Activated B cell treated with CpG ODN at 0.5 μM for 24 hours (primary cell): ENCODE measurements at regions not wholly inside any gene's neighbourhood (a gene's known extent, or its start where the extent isn't known, plus 50 kb on each side); places are given as distances from the start of the nearest gene placed in this dataset.

Experiments
- ATAC-seq: fragments of 200-7000 bp; cut with Tn5 transposase; one replicate; pipeline ENCODE4 v1.10.0; 2021; ENCODE audit warnings: low read depth, mild to moderate bottlenecking, moderate library complexity
- CTCF ChIA-PET: fragments of 350-600 bp; sonication (Branson Sonifier 250); formaldehyde crosslinking; loops from one replicate; lab custom pipeline; 2021; ENCODE audit warnings: antibody characterized with exemption; lab: Charles Lee
- POLR2A ChIA-PET: fragments of 350-600 bp; sonication (Branson Sonifier 250); formaldehyde crosslinking; loops from one replicate; lab custom pipeline; 2021; ENCODE audit warnings: antibody characterized with exemption; lab: Charles Lee
- DNase-seq: peaks from one replicate; pipeline ENCODE4 v3.0.0; 2022
- H3K27ac Mint-ChIP-seq: one replicate; pipeline ENCODE4 v1.8.0; 2020; ENCODE audit warnings: mixed read lengths
- H3K27me3 Mint-ChIP-seq: one replicate; pipeline ENCODE4 v1.8.0; 2021; ENCODE audit warnings: mixed read lengths
- H3K36me3 Mint-ChIP-seq: one replicate; pipeline ENCODE4 v1.8.0; 2021; ENCODE audit warnings: low read depth, mixed read lengths
- H3K4me1 Mint-ChIP-seq: one replicate; pipeline ENCODE4 v1.8.0; 2021; ENCODE audit warnings: mixed read lengths
- H3K4me3 Mint-ChIP-seq: one replicate; pipeline ENCODE4 v1.8.0; 2020; ENCODE audit warnings: mild to moderate bottlenecking, mixed read lengths
- H3K9me3 Mint-ChIP-seq: one replicate; pipeline ENCODE4 v1.8.0; 2020; ENCODE audit warnings: mixed read lengths
- CTCF ChIP-seq: fragments of 200-600 bp; IDR thresholded peaks from one replicate; pipeline ENCODE4 v1.8.0; 2022; ENCODE audit warnings: antibody characterized with exemption, mild to moderate bottlenecking
- intact Hi-C: fragments of 100-400 bp; cut with micrococcal nuclease; formaldehyde crosslinking; loops from one replicate; pipeline ENCODE4 v1.15.1; 2024

- ChIA-PET POLR2A (no interaction called here), CTCF (no interaction called here)
- no peak for DNase-seq
- H3K36me3 Mint-ChIP-seq = no peaks in the 10 kb centered on the region
- H3K27me3 Mint-ChIP-seq = peaks cover 6% of the 10 kb centered on the region
- H3K4me3 Mint-ChIP-seq = no peak overlapping the region
- intact Hi-C loops = no loop called here
- TF ChIP-seq CTCF = no peak
- H3K9me3 Mint-ChIP-seq = no peaks in the 10 kb centered on the region
- H3K4me1 Mint-ChIP-seq = no peaks in the 10 kb centered on the region
- no peak for ATAC-seq
- no peak overlapping the region for H3K27ac Mint-ChIP-seq
Observed at GRCh38 chr16:56108724-56109123, 82.6 kb upstream of the GNAO1 start.

GRCh38 chr16:56108056-56108471 lies 83.2 kb upstream of the GNAO1 start:
- intact Hi-C loops = no loop called here
- no peak for ATAC-seq
- no peak overlapping the region for H3K4me3 Mint-ChIP-seq
- ChIA-PET POLR2A (no interaction called here), CTCF (no interaction called here)
- H3K27me3 Mint-ChIP-seq = peaks cover 2% of the 10 kb centered on the region
- H3K9me3 Mint-ChIP-seq = no peaks in the 10 kb centered on the region
- H3K27ac Mint-ChIP-seq = no peak overlapping the region
- DNase-seq = no peak
- no peak for TF ChIP-seq CTCF
- no peaks in the 10 kb centered on the region for H3K36me3 Mint-ChIP-seq
- H3K4me1 Mint-ChIP-seq = no peaks in the 10 kb centered on the region

- no peaks in the 10 kb centered on the region for H3K9me3 Mint-ChIP-seq
- H3K27ac Mint-ChIP-seq = no peak overlapping the region
- no peak for ATAC-seq
- H3K36me3 Mint-ChIP-seq = no peaks in the 10 kb centered on the region
- no peak for TF ChIP-seq CTCF
- no peak overlapping the region for H3K4me3 Mint-ChIP-seq
- POLR2A ChIA-PET = no interaction called here
- DNase-seq = no peak
- peaks cover 2% of the 10 kb centered on the region for H3K27me3 Mint-ChIP-seq
- CTCF ChIA-PET = no interaction called here
- H3K4me1 Mint-ChIP-seq = no peaks in the 10 kb centered on the region
- intact Hi-C loops = no loop called here
Observed at GRCh38 chr16:56106527-56106926, 84.8 kb upstream of the GNAO1 start.

GRCh38 chr16:56102906-56103305 lies 88.4 kb upstream of the GNAO1 start:
- ChIA-PET POLR2A (no interaction called here), CTCF (no interaction called here)
- intact Hi-C loops = no loop called here
- Mint-ChIP-seq H3K27ac (no peak overlapping the region), H3K4me1 (no peaks in the 10 kb centered on the region), H3K36me3 (no peaks in the 10 kb centered on the region), H3K27me3 (peaks cover 10% of the 10 kb centered on the region), H3K4me3 (no peak overlapping the region), H3K9me3 (no peaks in the 10 kb centered on the region)
- DNase-seq (no peak), ATAC-seq (no peak)
- no peak for TF ChIP-seq CTCF

- no peaks in the 10 kb centered on the region for H3K36me3 Mint-ChIP-seq
- TF ChIP-seq CTCF = no peak
- H3K4me1 Mint-ChIP-seq = no peaks in the 10 kb centered on the region
- no peak overlapping the region for H3K27ac Mint-ChIP-seq
- CTCF ChIA-PET = no interaction called here
- POLR2A ChIA-PET = no interaction called here
- intact Hi-C loops = no loop called here
- ATAC-seq (no peak), DNase-seq (no peak)
- H3K27me3 Mint-ChIP-seq = peaks cover 14% of the 10 kb centered on the region
- no peaks in the 10 kb centered on the region for H3K9me3 Mint-ChIP-seq
- no peak overlapping the region for H3K4me3 Mint-ChIP-seq
Observed at GRCh38 chr16:56102183-56102686, 89.1 kb upstream of the GNAO1 start.
